HT-29 (cell line): ENCODE measurements at regions not wholly inside any gene's neighbourhood (a gene's known extent, or its start where the extent isn't known, plus 50 kb on each side); places are given as distances from the start of the nearest gene placed in this dataset.
"Not testable (repeated sequence)": the region's sequence is repeated elsewhere in the genome, so short reads cannot be mapped to it uniquely, and the experiment has no call there.

Source experiments
- DNase-seq: peaks from one replicate; pipeline ENCODE4 v3.0.0-alpha.2; 2015; ENCODE audit warnings: low spot score

GRCh38 chr7:142440906-142441411 lies 183.1 kb upstream of the PRSS58 start:
- no peak for DNase-seq

- DNase-seq: no peak
Measured at GRCh38 chr7:142440219-142440905, 182.5 kb upstream of the PRSS58 start.

- no peak for DNase-seq
Measured at GRCh38 chr7:142439739-142440138, 181.9 kb upstream of the PRSS58 start.

DNA sequence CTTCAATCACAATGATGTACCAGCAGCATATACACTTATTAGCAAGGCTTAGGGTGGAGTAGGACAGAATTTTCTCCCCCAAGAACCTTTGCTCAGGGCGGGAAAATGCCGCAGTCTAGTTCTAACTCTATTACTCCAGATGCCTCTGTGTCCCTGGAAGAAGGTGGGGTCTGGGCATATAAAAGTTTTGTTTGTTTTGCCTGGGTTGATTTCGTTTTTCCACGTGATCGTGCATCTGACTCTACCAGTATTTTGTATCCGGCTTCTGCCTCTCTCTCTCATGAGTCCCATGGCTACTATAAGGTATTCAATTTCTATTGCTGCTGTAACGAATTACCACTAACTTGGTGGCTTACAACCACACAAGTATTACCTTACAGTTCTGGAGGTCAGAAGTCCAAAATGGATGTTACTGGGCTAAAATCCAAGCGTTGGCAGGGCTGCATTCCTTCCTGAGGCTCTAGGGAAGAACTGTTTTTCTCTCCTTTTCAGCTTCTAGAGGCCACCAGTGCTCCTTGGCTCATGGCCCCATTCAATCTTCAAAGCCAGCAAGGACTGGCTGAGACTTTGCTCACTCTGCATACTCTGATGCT lies 181.2 kb upstream of the PRSS58 start:
- no peak for DNase-seq

- peak; percentile 65 for DNase-seq
Measured at GRCh38 chr7:142438235-142438922, 180.5 kb upstream of the PRSS58 start.

GRCh38 chr7:142437741-142438140 lies 179.9 kb upstream of the PRSS58 start:
- DNase-seq: no peak

DNA sequence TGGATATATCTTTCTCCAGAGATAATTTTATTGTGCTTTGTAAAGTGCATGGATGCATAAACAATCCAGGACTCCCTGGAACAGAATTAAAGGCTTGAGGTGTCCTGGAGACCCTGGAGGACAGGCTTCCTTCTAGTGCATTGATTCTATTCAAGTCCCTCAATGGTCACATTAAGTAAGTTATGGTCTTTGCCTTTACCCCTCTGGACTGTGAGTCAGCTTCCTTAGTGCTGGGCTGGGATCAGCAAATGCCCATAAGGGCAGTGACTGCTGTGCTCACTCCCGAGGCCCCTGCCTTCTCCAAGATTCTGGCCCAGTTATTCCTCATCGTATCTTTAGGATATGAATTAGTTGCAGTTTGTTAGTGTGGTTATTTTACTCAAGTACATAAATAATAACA lies 178.7 kb upstream of the PRSS58 start:
- no peak for DNase-seq

DNA sequence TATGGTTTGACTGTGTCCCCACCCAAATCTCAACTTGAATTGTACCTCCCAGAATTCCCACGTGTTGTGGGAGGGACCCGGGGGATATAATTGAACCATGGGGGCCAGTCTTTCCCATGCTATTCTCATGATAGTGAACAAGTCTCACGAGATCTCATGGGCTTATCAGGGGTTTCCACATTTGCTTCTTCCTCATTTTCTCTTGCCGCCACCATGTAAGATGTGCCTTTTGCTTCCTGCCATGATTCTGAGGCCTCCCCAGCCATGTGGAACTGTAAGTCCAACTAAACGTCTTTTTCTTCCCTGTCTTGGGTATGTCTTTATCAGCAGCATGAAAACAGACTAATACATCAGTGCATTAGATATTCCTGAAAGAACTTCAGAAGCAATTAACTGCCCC lies 177.7 kb upstream of the PRSS58 start:
- DNase-seq: not testable (repeated sequence)

DNA sequence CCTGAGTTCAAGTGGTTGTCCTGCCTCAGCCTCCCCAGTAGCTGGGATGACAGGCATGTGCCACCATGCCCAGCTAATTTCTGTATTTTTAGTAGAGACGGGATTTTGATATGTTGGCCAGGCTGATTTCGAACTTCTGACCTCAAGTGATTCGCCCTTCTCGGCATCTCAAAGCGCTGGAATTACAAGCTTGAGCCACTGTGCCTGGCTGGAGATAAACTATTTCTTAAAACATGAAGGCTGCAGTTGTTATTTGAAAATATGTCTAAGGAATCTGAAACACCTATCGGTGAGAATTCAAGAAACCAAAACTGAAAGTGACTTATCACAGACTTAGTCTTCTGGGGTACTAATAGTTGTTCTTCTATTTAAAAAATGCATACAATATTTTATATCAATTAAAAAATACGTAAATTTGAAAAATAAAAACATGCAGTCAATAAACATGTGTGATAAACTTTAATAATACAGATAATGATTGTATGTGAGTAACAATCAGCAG lies 176.9 kb upstream of the PRSS58 start:
- no peak for DNase-seq

GRCh38 chr7:142434133-142434532 lies 176.3 kb upstream of the PRSS58 start:
- not testable (repeated sequence) for DNase-seq

DNA sequence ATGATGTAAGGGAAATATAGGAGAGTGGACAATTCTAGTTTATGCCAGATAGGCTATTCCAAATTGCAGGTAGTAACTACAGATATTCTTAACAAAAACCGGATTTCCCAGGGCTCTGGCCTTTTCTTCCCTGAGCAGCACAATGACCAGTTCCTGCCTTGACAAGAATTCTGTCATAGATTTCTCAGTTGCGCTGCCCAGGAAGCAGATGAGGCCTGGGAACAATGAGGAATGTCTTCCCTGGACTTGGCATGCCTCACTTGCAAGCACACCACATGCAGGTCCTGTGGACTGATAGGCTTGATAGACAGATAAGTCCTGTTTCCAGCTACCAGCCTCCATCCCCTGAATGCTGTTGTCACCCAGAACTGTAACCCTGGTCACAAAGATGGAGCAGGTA lies 174.5 kb upstream of the PRSS58 start:
- DNase-seq: no peak

DNA sequence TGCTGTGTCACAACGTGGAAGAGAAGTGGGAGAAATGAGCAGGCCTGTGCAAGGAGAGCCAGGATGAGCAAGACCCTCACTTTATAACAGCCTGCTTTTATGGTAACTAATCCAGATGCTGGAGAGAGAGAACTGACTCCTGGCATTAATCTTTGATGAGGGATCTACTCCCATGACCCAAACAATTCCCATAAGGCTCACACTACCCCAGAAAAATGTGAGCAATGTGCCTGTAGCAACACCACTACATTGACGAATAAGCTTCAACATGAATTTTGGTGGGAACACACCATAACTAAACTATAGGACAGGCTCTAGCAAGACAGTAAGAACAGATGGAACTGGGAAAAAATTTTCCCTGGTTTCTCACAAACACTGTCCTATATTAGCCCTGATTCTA lies 173.6 kb upstream of the PRSS58 start:
- no peak for DNase-seq

DNA sequence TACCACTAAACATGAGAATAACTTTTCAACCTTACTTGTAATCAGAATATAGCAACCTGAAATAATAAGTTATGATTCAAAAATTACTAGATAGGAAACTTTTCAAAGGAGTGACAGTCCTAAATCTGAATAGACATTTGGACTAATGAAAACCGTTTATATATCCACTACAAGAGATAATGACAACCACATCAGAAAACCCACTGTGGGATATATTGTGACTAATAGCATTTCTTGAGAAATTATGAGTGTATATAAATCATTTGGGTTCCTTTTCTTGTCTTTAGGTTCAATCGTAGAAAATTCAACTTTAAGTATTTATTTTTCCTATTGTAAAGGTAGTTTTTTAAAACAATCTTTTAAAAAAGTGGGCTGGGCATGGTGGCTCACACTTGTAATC lies 170.2 kb upstream of the PRSS58 start:
- no peak for DNase-seq

GRCh38 chr7:142425281-142425680 lies 167.4 kb upstream of the PRSS58 start:
- DNase-seq: no peak

DNA sequence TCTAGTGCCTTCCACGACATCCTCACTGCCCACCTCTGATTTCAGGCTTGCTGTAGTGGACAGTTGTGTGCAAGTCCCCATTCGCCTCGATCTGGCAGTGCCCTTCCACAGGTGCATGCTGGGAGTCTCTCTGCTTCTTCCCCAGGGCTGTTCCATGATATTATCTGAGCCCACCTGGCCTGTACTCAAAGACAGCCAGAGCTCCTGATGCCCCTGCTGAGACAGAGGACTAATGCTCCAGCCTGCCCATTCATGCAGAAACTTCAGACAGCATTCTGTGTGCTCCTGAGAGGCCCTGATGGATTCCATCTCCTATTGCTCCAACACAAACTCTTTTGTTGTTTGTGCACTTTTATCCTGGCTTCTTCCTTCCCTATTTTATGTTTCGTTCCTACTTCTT lies 164.8 kb upstream of the PRSS58 start:
- DNase-seq: no peak

DNA sequence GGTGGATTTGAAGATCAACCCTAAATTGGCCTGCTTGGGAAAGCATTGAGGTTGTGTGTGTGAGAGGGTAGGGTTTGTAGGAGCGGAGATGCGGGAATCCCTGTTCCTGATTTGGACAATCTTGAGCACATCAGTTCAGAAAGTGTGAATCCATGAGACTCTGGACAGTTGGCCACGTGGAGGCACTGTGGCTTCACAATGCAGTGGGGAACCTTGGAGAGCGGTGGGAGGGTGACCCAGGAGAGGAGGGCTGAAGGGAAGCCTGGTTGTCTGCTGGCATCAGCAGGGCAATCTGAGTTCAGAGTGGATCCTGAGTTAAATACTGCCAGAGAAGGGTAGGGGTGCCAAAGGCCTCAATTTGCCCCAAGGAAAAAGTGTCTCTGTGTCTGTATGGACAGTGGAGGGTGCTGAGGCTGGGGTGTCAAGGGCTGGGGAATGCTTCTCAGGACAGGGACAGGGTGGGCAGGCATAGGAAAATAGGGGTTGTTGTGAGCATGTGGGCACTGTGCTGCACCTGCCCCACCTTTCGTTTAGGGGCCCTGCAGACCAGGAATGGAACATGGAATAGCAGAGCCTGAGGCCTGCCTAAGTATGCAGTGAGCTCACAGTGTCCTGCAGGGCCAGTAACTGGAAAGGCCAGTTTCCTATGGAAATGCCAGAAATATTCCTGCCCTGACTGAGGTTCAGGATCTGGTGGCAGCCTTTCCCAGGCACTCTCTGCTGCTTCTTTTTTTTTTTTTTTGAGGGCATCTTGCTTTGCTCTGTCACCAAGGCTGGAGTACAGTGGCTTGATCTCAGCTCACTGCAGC lies 162.9 kb upstream of the PRSS58 start:
- peak; percentile 41 for DNase-seq

DNA sequence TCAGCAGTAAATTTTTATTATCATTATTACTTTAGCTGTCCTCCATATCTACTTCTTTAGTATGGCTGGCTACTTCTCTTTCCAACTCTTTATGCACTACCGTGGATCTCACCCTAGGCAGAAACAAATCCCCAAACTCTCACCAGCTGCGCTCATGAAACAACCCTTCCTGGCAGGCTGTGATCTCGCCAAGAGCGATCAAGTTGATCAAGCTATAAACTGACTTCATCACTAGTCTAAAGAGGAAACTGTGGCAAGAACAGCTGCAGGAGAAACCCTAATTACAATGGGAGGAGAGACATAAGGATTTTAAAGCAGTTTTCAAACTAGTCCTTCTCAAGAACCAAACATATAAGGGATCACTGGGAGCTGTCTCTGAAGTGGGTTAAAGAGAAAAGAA lies 160.5 kb upstream of the PRSS58 start:
- DNase-seq: no peak

GRCh38 chr7:142414915-142415314 lies 157.1 kb upstream of the PRSS58 start:
- DNase-seq: no peak

GRCh38 chr7:142414135-142414534 lies 156.3 kb upstream of the PRSS58 start:
- DNase-seq: no peak

GRCh38 chr7:142413280-142414000 lies 155.6 kb upstream of the PRSS58 start:
- no peak for DNase-seq

DNA sequence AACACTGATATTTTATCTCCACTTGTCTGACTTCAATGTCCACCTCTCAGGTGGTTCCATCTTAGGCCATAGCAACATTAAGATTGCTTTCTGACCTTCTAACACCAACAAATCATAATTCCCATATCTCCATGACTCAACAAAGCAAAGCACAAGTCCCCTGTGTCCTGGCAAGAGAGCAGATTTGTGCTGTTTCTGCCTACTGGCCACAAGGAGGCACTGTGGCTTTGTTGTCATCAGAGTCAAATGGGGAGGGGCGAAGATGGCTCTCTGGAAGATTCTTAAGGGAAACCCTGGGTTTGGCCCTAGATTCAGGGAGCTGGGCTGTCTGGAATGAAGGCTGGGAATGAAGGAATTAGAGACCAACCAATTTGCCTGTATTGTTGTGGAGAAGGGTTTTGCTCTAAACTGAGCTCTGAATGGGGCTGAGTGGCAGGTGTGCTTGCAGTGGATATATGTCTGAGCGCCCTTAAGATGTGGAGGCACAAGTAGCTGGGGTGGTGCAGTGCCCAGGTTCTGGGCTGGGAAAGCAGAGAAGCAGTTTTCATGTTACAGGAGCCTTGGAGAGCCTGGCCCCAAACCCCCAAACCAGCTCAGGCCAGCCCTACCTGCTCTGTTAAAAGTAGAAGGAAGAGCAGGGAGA lies 154.8 kb upstream of the PRSS58 start:
- DNase-seq: peak; percentile 63
